ENCODE measurements at regions not wholly inside any gene's neighbourhood (a gene's known extent, or its start where the extent isn't known, plus 50 kb on each side); places are given as distances from the start of the nearest gene placed in this dataset.

DNA sequence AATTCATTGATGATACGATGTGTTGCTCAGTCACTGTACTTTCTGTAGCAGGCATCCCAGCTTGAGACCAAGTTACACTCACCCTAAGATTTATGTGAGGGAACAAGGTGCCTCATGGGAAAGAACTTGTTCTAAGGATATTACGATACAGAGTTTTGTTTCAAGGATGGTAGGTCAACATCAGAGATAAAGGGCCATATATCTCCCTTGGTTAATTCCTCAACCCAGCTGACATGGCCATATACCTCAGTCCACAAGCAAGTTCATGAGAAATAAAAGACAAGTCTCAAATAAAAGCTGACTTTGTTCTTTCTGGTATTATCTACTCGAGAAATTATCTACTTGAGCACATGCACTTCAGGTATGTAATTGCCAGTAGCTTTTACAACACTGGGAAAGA, 1535.9 kb upstream of the IGFBP7 start:
- TF ChIP-seq, protein P1, sequence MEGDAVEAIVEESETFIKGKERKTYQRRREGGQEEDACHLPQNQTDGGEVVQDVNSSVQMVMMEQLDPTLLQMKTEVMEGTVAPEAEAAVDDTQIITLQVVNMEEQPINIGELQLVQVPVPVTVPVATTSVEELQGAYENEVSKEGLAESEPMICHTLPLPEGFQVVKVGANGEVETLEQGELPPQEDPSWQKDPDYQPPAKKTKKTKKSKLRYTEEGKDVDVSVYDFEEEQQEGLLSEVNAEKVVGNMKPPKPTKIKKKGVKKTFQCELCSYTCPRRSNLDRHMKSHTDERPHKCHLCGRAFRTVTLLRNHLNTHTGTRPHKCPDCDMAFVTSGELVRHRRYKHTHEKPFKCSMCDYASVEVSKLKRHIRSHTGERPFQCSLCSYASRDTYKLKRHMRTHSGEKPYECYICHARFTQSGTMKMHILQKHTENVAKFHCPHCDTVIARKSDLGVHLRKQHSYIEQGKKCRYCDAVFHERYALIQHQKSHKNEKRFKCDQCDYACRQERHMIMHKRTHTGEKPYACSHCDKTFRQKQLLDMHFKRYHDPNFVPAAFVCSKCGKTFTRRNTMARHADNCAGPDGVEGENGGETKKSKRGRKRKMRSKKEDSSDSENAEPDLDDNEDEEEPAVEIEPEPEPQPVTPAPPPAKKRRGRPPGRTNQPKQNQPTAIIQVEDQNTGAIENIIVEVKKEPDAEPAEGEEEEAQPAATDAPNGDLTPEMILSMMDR (IDR thresholded peaks at IDR 0.05; ENCODE audit: low read length): no peak
- TF ChIP-seq EZH2 (IDR thresholded peaks at IDR 0.05; ENCODE audit: borderline replicate concordance, low read length): no peak

Measured in OCI-LY1 (cell line).